ENCODE measurements at regions not wholly inside any gene's neighbourhood (a gene's known extent, or its start where the extent isn't known, plus 50 kb on each side); places are given as distances from the start of the nearest gene placed in this dataset.

DNA sequence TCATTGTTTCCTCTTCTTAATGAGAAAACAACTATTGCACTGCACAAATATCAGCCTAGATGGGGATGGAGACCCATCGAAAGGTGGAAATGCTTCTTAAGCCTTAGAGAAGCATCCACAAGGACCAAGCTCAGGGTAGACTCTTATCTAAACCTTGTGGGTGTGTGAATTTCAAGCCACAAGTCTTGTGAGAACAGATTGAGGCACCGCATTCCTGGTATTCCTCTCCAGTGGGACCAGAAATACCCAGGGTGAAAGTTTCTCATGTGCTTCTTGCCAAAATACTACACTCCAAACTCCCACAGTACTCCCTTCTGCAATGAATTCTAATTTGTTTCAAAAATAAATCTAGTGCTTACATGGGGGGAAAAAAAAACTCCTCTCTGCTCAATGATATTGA is 375.6 kb downstream of the PDGFC start:
- TF ChIP-seq POLR2A (IDR thresholded peaks at IDR 0.05; ENCODE audit: low read depth, low read length), result no peak
- TF ChIP-seq POLR2AphosphoS5 (IDR thresholded peaks at IDR 0.05; ENCODE audit: low read depth, low read length), result no peak
